ENCODE measurements at regions not wholly inside any gene's neighbourhood (a gene's known extent, or its start where the extent isn't known, plus 50 kb on each side); places are given as distances from the start of the nearest gene placed in this dataset.
"Not testable (repeated sequence)": the region's sequence is repeated elsewhere in the genome, so short reads cannot be mapped to it uniquely, and the experiment has no call there.

- CTCF ChIA-PET (ENCODE audit: unreplicated experiment) = no interaction called here
- Histone ChIP-seq H3K4me3 (ENCODE audit: low read depth, low read length, poor library complexity, severe bottlenecking) (no peak overlapping the region), H4K20me1 (ENCODE audit: insufficient read depth, low read length) (no peaks in the 10 kb centered on the region), H3K9me3 (ENCODE audit: low read length) (no peaks in the 10 kb centered on the region), H2AFZ (ENCODE audit: low read length) (no peak overlapping the region), H3K4me1 (ENCODE audit: insufficient read depth, low read length, poor library complexity, severe bottlenecking) (no peaks in the 10 kb centered on the region), H3K36me3 (ENCODE audit: insufficient read depth, low read length) (no peaks in the 10 kb centered on the region), H3K9me2 (ENCODE audit: insufficient read depth, low read length) (no peaks in the 10 kb centered on the region), H3K27ac (ENCODE audit: low read depth, low read length, poor library complexity, severe bottlenecking) (no peak overlapping the region), H3K79me2 (ENCODE audit: insufficient read depth, low read depth, low read length) (no peaks in the 10 kb centered on the region), H3K4me2 (ENCODE audit: low read length) (no peak overlapping the region)
- intact Hi-C loops (cut with micrococcal nuclease; ENCODE audit: unreplicated experiment) = no loop called here
- TF ChIP-seq CTCF (conservative IDR thresholded peaks at IDR 0.05; ENCODE audit: low read length) (no peak), EZH2phosphoT487 (IDR thresholded peaks at IDR 0.05; ENCODE audit: borderline replicate concordance, low read depth, low read length) (no peak)
- no TSS peak for BruUV-seq (replicated peaks)
- POLR2A ChIA-PET = interaction anchor here (1.0 kb wide), 1 partner anchor 18 kb away, joined by 3 read pairs; no protein-coding TSS in a partner anchor
- DNase-seq (ENCODE audit: low spot score) = no peak
These were observed 84.6 kb upstream of the CAB39 start for GRCh38 chr2:230627806-230628724.

- no peaks in the 10 kb centered on the region for H3K4me1 ChIP-seq (ENCODE audit: insufficient read depth, low read length, poor library complexity, severe bottlenecking)
- no peaks in the 10 kb centered on the region for H3K9me2 ChIP-seq (ENCODE audit: insufficient read depth, low read length)
- H3K79me2 ChIP-seq (ENCODE audit: insufficient read depth, low read depth, low read length) = no peaks in the 10 kb centered on the region
- no TSS peak for BruUV-seq (replicated peaks)
- POLR2A ChIA-PET = interaction anchor here (0.6 kb wide), 2 partner anchors 13 to 707 kb away, joined by 4 to 6 read pairs; no protein-coding TSS in a partner anchor
- H3K9me3 ChIP-seq (ENCODE audit: low read length) = no peaks in the 10 kb centered on the region
- H3K4me3 ChIP-seq (ENCODE audit: low read depth, low read length, poor library complexity, severe bottlenecking) = no peak overlapping the region
- no peak overlapping the region for H3K4me2 ChIP-seq (ENCODE audit: low read length)
- no peak overlapping the region for H2AFZ ChIP-seq (ENCODE audit: low read length)
- H3K27ac ChIP-seq (ENCODE audit: low read depth, low read length, poor library complexity, severe bottlenecking) = no peak overlapping the region
- no peaks in the 10 kb centered on the region for H3K36me3 ChIP-seq (ENCODE audit: insufficient read depth, low read length)
- CTCF ChIA-PET (ENCODE audit: unreplicated experiment) = no interaction called here
- peak; percentile 63 for TF ChIP-seq CTCF (conservative IDR thresholded peaks at IDR 0.05; ENCODE audit: low read length)
- no peak for TF ChIP-seq EZH2phosphoT487 (IDR thresholded peaks at IDR 0.05; ENCODE audit: borderline replicate concordance, low read depth, low read length)
- intact Hi-C loops (cut with micrococcal nuclease; ENCODE audit: unreplicated experiment) = no loop called here
- no peak for DNase-seq (ENCODE audit: low spot score)
- no peaks in the 10 kb centered on the region for H4K20me1 ChIP-seq (ENCODE audit: insufficient read depth, low read length)
These were observed 81.2 kb upstream of the CAB39 start for GRCh38 chr2:230631470-230631869.

DNA sequence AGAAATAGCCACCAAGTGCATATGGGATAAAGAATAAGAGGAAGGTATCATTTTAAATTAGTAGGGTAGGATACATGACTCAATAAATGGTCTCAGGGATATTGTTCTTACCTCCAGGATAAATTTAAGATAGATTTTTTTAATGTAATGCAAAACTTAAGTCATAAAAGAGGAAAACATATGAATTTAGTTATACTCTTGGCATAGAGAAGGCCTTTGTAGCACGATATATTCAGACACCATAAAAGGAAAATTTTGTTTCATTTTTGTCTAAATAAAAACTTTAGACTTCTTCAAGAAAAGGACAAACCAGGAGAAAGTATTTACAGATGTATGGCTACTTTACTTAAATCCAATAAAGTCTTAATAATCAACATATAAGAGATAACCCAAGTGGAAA is 78.5 kb upstream of the CAB39 start:
- Histone ChIP-seq H3K4me1 (ENCODE audit: insufficient read depth, low read length, poor library complexity, severe bottlenecking) (peaks cover 9% of the 10 kb centered on the region), H3K4me2 (ENCODE audit: low read length) (no peak overlapping the region), H3K4me3 (ENCODE audit: low read depth, low read length, poor library complexity, severe bottlenecking) (no peak overlapping the region), H2AFZ (ENCODE audit: low read length) (no peak overlapping the region), H4K20me1 (ENCODE audit: insufficient read depth, low read length) (no peaks in the 10 kb centered on the region), H3K9me2 (ENCODE audit: insufficient read depth, low read length) (no peaks in the 10 kb centered on the region), H3K9me3 (ENCODE audit: low read length) (no peaks in the 10 kb centered on the region), H3K27ac (ENCODE audit: low read depth, low read length, poor library complexity, severe bottlenecking) (no peak overlapping the region), H3K36me3 (ENCODE audit: insufficient read depth, low read length) (no peaks in the 10 kb centered on the region), H3K79me2 (ENCODE audit: insufficient read depth, low read depth, low read length) (no peaks in the 10 kb centered on the region)
- ChIA-PET POLR2A (interaction anchor here (1.0 kb wide), 2 partner anchors 15 to 320 kb away, joined by 3 to 4 read pairs; no protein-coding TSS in a partner anchor), CTCF (ENCODE audit: unreplicated experiment) (no interaction called here)
- no TSS peak for BruUV-seq (replicated peaks)
- no peak for TF ChIP-seq CTCF (conservative IDR thresholded peaks at IDR 0.05; ENCODE audit: low read length)
- no peak for TF ChIP-seq EZH2phosphoT487 (IDR thresholded peaks at IDR 0.05; ENCODE audit: borderline replicate concordance, low read depth, low read length)
- no peak for DNase-seq (ENCODE audit: low spot score)
- intact Hi-C loops (cut with micrococcal nuclease; ENCODE audit: unreplicated experiment) = no loop called here

GRCh38 chr2:230634721-230635313 is 77.8 kb upstream of the CAB39 start:
- intact Hi-C loops (cut with micrococcal nuclease; ENCODE audit: unreplicated experiment); H4K20me1 ChIP-seq (ENCODE audit: insufficient read depth, low read length); CTCF ChIA-PET (ENCODE audit: unreplicated experiment); H3K4me1 ChIP-seq (ENCODE audit: insufficient read depth, low read length, poor library complexity, severe bottlenecking); H3K9me3 ChIP-seq (ENCODE audit: low read length); H3K36me3 ChIP-seq (ENCODE audit: insufficient read depth, low read length); DNase-seq (ENCODE audit: low spot score); H3K4me3 ChIP-seq (ENCODE audit: low read depth, low read length, poor library complexity, severe bottlenecking); H3K79me2 ChIP-seq (ENCODE audit: insufficient read depth, low read depth, low read length); H3K27ac ChIP-seq (ENCODE audit: low read depth, low read length, poor library complexity, severe bottlenecking); BruUV-seq (replicated peaks); H3K4me2 ChIP-seq (ENCODE audit: low read length); H3K9me2 ChIP-seq (ENCODE audit: insufficient read depth, low read length); H2AFZ ChIP-seq (ENCODE audit: low read length): not testable (repeated sequence)
- POLR2A ChIA-PET = interaction anchor here (0.7 to 1.0 kb wide), 3 partner anchors 15 to 319 kb away, joined by 3 to 4 read pairs (median 4); no protein-coding TSS in a partner anchor
